A172 (cell line): ENCODE measurements at regions not wholly inside any gene's neighbourhood (a gene's known extent, or its start where the extent isn't known, plus 50 kb on each side); places are given as distances from the start of the nearest gene placed in this dataset.
"Not testable (repeated sequence)": the region's sequence is repeated elsewhere in the genome, so short reads cannot be mapped to it uniquely, and the experiment has no call there.

Experiments
- DNase-seq: peaks from one replicate; pipeline ENCODE4 v3.0.0-alpha.2; 2015; ENCODE audit warnings: low spot score

DNA sequence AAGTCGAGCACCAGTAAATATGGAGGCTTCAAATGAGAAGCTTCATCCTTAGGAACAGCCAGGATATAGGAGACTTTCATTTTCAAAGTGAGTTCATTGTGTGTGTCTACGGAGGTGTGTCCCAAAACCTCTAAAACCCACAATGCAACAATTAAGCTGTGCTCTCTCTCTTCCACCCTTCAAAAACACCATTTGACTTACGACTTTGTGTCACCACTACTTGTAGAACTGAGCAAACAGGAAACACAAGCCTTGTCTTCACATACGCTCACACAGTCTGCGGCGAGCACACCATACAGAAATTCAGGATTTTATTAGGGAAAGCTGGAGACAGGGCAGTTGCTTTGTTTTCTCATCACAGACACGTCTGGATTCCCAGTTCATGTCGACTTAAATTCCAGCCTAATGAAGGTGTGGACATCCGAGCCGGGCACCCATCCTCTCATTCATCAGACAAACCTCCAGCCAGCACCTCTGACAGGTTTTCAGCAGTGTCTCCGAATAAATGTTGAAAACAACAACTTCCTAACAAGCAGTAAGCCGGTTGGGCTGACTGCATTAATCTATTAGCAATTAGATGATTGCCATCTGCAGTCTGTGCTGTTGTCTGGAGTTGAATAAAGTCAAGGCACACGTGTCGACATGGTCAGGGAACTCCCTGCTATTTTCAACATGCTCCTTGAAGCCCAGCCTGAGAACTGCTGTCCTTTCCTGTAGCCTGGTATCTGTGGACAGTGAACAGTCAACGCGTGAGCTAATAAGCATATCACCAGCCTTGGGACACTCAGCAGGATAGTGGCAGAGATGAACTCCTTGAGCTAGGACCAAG lies 1411.1 kb downstream of the BRD1 start:
- no peak for DNase-seq

- DNase-seq: no peak
Observed at GRCh38 chr22:48415520-48415919, 1412.2 kb downstream of the BRD1 start.

GRCh38 chr22:48414651-48415050 lies 1413.0 kb downstream of the BRD1 start:
- DNase-seq: no peak

GRCh38 chr22:48412931-48413330 lies 1414.7 kb downstream of the BRD1 start:
- DNase-seq: not testable (repeated sequence)

DNA sequence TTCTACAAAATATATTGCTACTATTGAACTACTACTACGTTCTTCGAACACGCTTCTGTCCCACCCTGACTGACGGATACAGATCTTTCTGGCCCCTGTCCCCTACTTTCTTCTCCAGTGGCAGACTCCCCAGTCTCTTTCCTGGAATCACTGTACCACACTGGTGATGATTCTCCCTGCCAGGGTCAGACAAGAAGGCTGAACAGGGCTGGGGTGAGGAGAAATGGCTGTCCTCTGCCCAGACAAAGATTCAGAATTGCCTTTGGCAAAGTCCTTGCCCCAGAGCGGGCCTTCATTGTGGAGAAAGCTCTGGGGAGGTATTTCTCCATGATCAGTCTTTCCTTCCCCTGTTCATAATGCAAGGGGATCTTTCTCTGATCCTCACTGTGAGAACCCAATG lies 1417.1 kb downstream of the BRD1 start:
- DNase-seq: no peak

GRCh38 chr22:48407256-48407955 lies 1420.3 kb downstream of the BRD1 start:
- no peak for DNase-seq

DNA sequence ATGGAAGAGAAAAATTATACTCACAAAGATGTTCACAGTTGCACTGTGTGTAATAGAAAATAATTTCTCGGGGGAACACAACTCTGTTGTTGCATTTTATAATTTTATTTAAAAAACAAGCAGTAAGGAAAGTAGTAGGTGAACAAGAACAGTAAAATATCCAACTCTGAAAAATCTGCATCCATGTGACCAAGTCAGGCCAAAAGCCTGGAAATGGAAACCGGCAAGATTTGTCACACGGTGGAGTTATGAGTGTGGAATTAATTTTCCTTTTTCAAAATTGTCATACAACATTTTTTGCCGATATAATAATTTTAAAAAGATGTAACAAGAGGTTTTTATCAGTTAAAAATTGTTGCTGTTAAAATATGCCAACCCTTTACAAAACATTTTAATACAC lies 1421.5 kb downstream of the BRD1 start:
- DNase-seq: no peak

GRCh38 chr22:48405741-48406140 lies 1421.9 kb downstream of the BRD1 start:
- no peak for DNase-seq

- no peak for DNase-seq
Observed at GRCh38 chr22:48404801-48405447, 1422.7 kb downstream of the BRD1 start.

- DNase-seq: no peak
Observed at GRCh38 chr22:48403521-48404403, 1423.9 kb downstream of the BRD1 start.

DNA sequence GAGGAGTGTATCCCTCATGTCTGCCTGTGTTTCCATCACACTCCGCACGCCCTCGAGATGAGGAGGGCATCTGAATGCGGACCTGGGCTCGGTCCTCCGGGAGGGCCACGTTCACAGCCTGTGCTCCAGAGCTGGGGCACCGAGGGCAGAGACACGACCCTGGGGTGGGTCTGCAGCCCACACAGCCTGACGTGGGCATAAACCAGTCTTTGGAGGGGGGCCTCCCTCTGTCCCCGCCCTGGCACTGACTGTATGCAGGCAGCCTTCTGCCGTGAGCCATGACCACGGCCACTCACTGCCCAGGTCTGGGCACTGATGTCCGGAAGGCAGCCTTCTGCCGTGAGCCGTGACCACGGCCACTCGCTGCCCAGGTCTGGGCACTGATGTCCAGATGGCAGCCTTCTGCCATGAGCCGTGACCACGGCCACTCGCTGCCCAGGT lies 1425.1 kb downstream of the BRD1 start:
- DNase-seq: no peak

- not testable (repeated sequence) for DNase-seq
Observed at GRCh38 chr22:48401523-48401922, 1426.2 kb downstream of the BRD1 start.

DNA sequence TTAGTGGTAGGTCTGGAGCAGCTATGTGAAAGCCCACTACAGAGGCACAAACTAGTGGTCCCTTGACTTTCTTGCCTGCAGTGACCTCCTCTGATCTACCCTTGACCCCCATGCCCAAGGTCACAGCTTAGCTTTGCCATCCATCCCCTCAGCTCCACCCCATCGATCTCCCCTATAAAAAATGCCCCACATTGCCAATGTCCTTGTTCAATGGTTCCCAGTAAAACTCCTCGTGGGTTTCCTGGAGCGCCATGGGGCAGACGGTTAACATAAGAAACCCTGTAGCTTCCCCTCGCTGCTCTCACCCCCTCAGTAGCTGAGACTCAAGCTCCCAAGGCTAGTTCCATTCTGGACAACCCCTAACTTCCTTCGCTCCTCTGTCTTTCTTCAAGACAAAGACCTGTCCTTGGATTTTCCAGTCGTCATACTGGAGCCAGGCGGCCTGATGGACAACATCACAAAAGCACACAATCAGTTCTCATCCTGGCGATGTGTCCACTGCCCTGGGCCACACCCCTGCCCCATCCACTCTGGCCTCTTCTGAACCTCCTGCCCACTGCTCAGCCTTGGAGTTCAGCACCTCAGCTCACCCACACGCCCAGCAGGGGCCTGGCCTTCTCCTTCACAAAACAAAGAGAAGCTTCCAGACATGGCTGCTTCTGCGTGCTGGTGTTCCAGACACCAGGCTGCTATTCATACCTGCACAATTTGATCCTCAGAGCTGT lies 1429.3 kb downstream of the BRD1 start:
- no peak for DNase-seq

DNA sequence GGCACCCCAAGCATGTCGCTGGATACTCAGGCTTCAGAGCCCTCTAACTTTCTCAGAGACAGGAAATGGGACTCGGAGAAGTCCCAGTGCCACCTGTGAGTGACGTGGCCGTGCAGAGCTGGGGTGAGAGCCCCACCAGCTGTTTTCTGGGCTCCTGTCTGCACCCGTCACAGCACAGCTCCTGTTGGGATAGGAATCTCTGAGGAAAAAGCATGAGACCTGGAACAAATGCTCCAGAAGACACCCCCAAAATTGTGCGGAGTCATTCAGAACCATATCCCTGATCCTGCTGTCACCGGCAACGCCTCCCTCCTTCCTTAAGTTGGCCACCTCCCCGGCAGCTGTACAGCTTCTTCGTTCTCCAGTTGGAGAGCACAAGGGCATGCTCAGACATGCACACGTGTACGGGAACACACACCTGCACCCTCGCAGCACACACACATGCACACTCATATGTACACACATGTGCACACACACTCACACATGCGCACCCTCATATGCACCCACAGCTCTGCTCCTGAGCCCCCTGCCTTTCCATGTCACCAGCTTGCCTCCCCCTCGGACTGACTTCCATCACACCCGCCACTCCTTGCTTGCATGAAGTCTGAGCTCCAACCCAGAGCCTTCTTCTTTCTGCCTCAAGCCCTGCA lies 1430.0 kb downstream of the BRD1 start:
- no peak for DNase-seq

GRCh38 chr22:48396785-48397530 lies 1430.7 kb downstream of the BRD1 start:
- no peak for DNase-seq

DNA sequence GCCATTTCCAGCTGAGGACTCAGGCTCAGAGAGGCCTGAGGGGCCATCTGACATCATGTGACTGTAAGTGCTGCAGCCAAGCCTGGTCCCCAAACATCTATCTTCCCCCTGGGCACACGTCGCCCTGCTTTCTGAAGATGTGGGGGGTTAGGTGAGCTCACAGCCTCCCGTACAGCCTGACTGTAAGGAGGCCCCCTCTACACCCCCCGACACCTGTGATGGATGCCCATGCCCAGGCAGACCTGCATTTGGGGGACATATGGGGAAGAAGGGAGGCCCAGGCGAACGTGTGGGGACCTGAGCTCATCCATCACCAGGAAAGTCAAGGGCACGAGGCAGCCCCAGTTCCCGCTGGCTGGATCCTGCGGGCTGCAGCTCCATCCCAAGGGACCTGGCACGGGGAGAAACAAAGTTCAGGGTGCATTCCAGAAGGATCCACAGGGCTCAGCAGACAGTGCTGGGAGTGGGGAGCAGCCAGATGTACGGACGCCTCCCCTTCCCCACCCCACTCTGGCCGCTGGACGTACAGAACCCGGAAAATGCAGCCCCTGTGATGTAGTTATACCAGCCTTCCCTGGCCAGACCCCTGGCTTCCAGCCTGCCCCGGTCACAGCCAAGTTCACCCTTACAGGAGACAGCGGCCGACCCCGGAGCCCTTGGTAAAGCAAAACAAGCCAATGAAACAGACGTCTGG lies 1431.4 kb downstream of the BRD1 start:
- DNase-seq: no peak

GRCh38 chr22:48395201-48395600 lies 1432.5 kb downstream of the BRD1 start:
- DNase-seq: no peak

- no peak for DNase-seq
Observed at GRCh38 chr22:48394787-48395186, 1432.9 kb downstream of the BRD1 start.

GRCh38 chr22:48393885-48394284 lies 1433.8 kb downstream of the BRD1 start:
- DNase-seq: no peak
